HCT116 (cell line): ENCODE measurements at regions not wholly inside any gene's neighbourhood (a gene's known extent, or its start where the extent isn't known, plus 50 kb on each side); places are given as distances from the start of the nearest gene placed in this dataset.

Source experiments
- ATAC-seq: fragments of 200-7000 bp; cut with Tn5 transposase; 2 replicates; pipeline ENCODE4 v1.9.1; 2020; ENCODE audit warnings: mild to moderate bottlenecking, moderate library complexity
- BruUV-seq: library from RNA; stranded (reverse); fragments of 400-500 nt; replicated peaks from 2 replicates; lab custom pipeline; 2021; lab: Mats Ljungman, UMichigan
- CTCF ChIA-PET: fragments of 300-600 bp; sonication (Branson Sonifier 250); formaldehyde crosslinking; loops from one replicate; lab custom pipeline; 2021; ENCODE audit warnings: antibody characterized with exemption; lab: Charles Lee
- POLR2A ChIA-PET: fragments of 300-600, 350-600 bp; sonication (Branson Sonifier 250); formaldehyde crosslinking; loops from one replicate; lab custom pipeline; 2021; ENCODE audit warnings: antibody characterized with exemption; lab: Charles Lee
- RAD21 ChIA-PET, 2 experiments: fragments of 300-600 bp; sonication (Branson Sonifier 250); formaldehyde crosslinking; loops; one replicate each; lab custom pipeline; 2023; ENCODE audit warnings: low total read pairs in 2 of 2; ENCODE audit not compliant: uncharacterized antibody in 2 of 2, unreplicated experiment in 2 of 2, low non-redundant PET in 1 of 2; lab: Charles Lee
- DNase-seq: peaks from one replicate; pipeline ENCODE4 v3.0.0-alpha.2; 2010; ENCODE audit warnings: low read depth, low spot score
- H2AFZ ChIP-seq: fragments of 200-600 bp; shearing (Covaris generic), sonication (generic); 2 replicates; pipeline ENCODE4 v1.6.1; 2017; ENCODE audit warnings: low read depth, mixed run types, mixed read lengths, antibody characterized with exemption, low read length; ENCODE audit not compliant: poor library complexity, severe bottlenecking
- H3K27ac ChIP-seq: 2 replicates; pipeline ENCODE4 v1.5.1; 2012; ENCODE audit warnings: low read depth, low read length
- H3K27me3 ChIP-seq: fragments of 200-600 bp; sonication (generic); 2 replicates; pipeline ENCODE4 v1.6.1; 2016; ENCODE audit warnings: mixed run types, low read length, mixed read lengths; ENCODE audit not compliant: insufficient read depth
- H3K36me3 ChIP-seq, 2 experiments: fragments of 200-500 bp in 1 of 2; fragments of 200-600 bp in 1 of 2; sonication (Bioruptor generic) in 1 of 2; sonication (generic) in 1 of 2; 2 replicates each; pipeline versions ENCODE4 v1.5.1 to v1.6.1; 2014 to 2016; ENCODE audit warnings: low read length in 2 of 2, inconsistent platforms in 1 of 2, mixed read lengths in 1 of 2, mixed run types in 1 of 2; ENCODE audit not compliant: insufficient read depth in 2 of 2, control insufficient read depth in 1 of 2
- H3K4me1 ChIP-seq, 2 experiments: fragments of 200-600 bp in 1 of 2; sonication (generic) in 1 of 2; 2 replicates each; pipeline versions ENCODE4 v1.5.1 to v1.6.1; 2012 to 2017; ENCODE audit warnings: low read length in 2 of 2, inconsistent platforms in 1 of 2, mild to moderate bottlenecking in 1 of 2, mixed read lengths in 1 of 2, mixed run types in 1 of 2, moderate library complexity in 1 of 2; ENCODE audit not compliant: insufficient read depth in 2 of 2, control insufficient read depth in 1 of 2
- H3K4me2 ChIP-seq: fragments of 200-600 bp; sonication (generic); 2 replicates; pipeline ENCODE4 v1.6.1; 2017; ENCODE audit warnings: mixed run types, low read length, mixed read lengths
- H3K4me3 ChIP-seq, 2 experiments: fragments of 200-600 bp in 1 of 2; sonication (generic) in 1 of 2; replicated peaks in 1 of 2; 2 replicates each; pipeline ENCODE4 v1.5.1; 2011 to 2016; ENCODE audit warnings: low read length in 2 of 2, control low read depth in 1 of 2, low read depth in 1 of 2, mild to moderate bottlenecking in 1 of 2, mixed read lengths in 1 of 2, mixed run types in 1 of 2
- H3K79me2 ChIP-seq: fragments of 200-600 bp; sonication (generic); 2 replicates; pipeline ENCODE4 v1.6.1; 2017; ENCODE audit warnings: mild to moderate bottlenecking, mixed run types, low read length, moderate library complexity, mixed read lengths; ENCODE audit not compliant: insufficient read depth
- H3K9ac ChIP-seq: fragments of 200-600 bp; sonication (generic); 2 replicates; pipeline ENCODE4 v1.6.1; 2016; ENCODE audit warnings: low read length, mixed read lengths
- H3K9me2 ChIP-seq: fragments of 200-600 bp; sonication (generic), shearing (Covaris generic); 2 replicates; pipeline ENCODE4 v1.6.1; 2017; ENCODE audit warnings: mixed run types, mild to moderate bottlenecking, moderate library complexity; ENCODE audit not compliant: insufficient read depth
- H3K9me3 ChIP-seq, 2 experiments: fragments of 200-500 bp in 1 of 2; fragments of 200-600 bp in 1 of 2; sonication (Bioruptor generic) in 1 of 2; sonication (generic) in 1 of 2; 2 replicates each; pipeline ENCODE4 v1.6.1; 2014 to 2017; ENCODE audit warnings: low read length in 2 of 2, mixed read lengths in 2 of 2, inconsistent platforms in 1 of 2, low read depth in 1 of 2, mild to moderate bottlenecking in 1 of 2, mixed run types in 1 of 2, moderate library complexity in 1 of 2; ENCODE audit not compliant: control insufficient read depth in 1 of 2, insufficient read depth in 1 of 2
- H4K20me1 ChIP-seq: fragments of 200-600 bp; sonication (generic), shearing (Covaris generic); 2 replicates; pipeline ENCODE4 v1.6.1; 2017; ENCODE audit warnings: mixed run types, mild to moderate bottlenecking, moderate library complexity; ENCODE audit not compliant: insufficient read depth
- ATF3 ChIP-seq: IDR thresholded peaks from 2 replicates; pipeline ENCODE4 v1.6.1; 2012
- CBX3 ChIP-seq: IDR thresholded peaks from 2 replicates; pipeline ENCODE4 v1.6.1; 2012; ENCODE audit warnings: low read depth
- CEBPB ChIP-seq: IDR thresholded peaks from 2 replicates; pipeline ENCODE4 v1.6.1; 2012; ENCODE audit warnings: low read depth
- EGR1 ChIP-seq: IDR thresholded peaks from 2 replicates; pipeline ENCODE4 v1.6.1; 2012; ENCODE audit warnings: low read depth
- ELF1 ChIP-seq: IDR thresholded peaks from 2 replicates; pipeline ENCODE4 v1.6.1; 2012; ENCODE audit warnings: low read depth, borderline replicate concordance
- EZH2 ChIP-seq: fragments of 200-600 bp; sonication (generic); IDR thresholded peaks from 2 replicates; pipeline ENCODE4 v1.6.1; 2017; ENCODE audit warnings: antibody characterized with exemption, mixed run types
- EZH2phosphoT487 ChIP-seq: fragments of 200-600 bp; IDR thresholded peaks from 2 replicates; pipeline ENCODE4 v1.6.1; 2018; ENCODE audit warnings: antibody characterized with exemption, borderline replicate concordance
- FOSL1 ChIP-seq: IDR thresholded peaks from 2 replicates; pipeline ENCODE4 v1.6.1; 2012; ENCODE audit warnings: low read depth
- JUND ChIP-seq: IDR thresholded peaks from 2 replicates; pipeline ENCODE4 v1.6.1; 2012
- POLR2A ChIP-seq: IDR thresholded peaks from 2 replicates; pipeline ENCODE4 v1.7.0; 2011; ENCODE audit warnings: borderline replicate concordance; ENCODE audit not compliant: insufficient read depth, insufficient read length; ENCODE audit errors: extremely low read depth
- POLR2AphosphoS5 ChIP-seq: IDR thresholded peaks from 2 replicates; pipeline ENCODE4 v1.6.1; 2011; ENCODE audit warnings: mild to moderate bottlenecking, low read depth, low read length, moderate library complexity
- RAD21 ChIP-seq: IDR thresholded peaks from 2 replicates; pipeline ENCODE4 v1.6.1; 2012; ENCODE audit warnings: low read depth, mild to moderate bottlenecking
- REST ChIP-seq: IDR thresholded peaks from 2 replicates; pipeline ENCODE4 v1.6.1; 2012; ENCODE audit warnings: low read depth
- SP1 ChIP-seq: IDR thresholded peaks from 2 replicates; pipeline ENCODE4 v1.6.1; 2012; ENCODE audit warnings: low read depth
- SRF ChIP-seq: IDR thresholded peaks from 2 replicates; pipeline ENCODE4 v1.6.1; 2012; ENCODE audit warnings: low read depth
- TCF7L2 ChIP-seq: IDR thresholded peaks from 2 replicates; pipeline ENCODE4 v1.7.0; 2011; ENCODE audit warnings: borderline replicate concordance, inconsistent platforms; ENCODE audit not compliant: insufficient read depth, insufficient read length; ENCODE audit errors: extremely low read depth
- YY1 ChIP-seq: IDR thresholded peaks from 2 replicates; pipeline ENCODE4 v1.6.1; 2011; ENCODE audit warnings: low read length, low read depth, moderate library complexity, mild to moderate bottlenecking; ENCODE audit not compliant: insufficient replicate concordance; ENCODE audit errors: extremely low read depth
- ZBTB33 ChIP-seq: IDR thresholded peaks from 2 replicates; pipeline ENCODE4 v1.6.1; 2011; ENCODE audit warnings: mild to moderate bottlenecking, low read length, moderate library complexity; ENCODE audit not compliant: insufficient replicate concordance; ENCODE audit errors: extremely low read depth
- ZFX ChIP-seq: fragments of 450-650 bp; IDR thresholded peaks from 2 replicates; pipeline ENCODE4 v1.6.1; 2017
- ZNF274 ChIP-seq: fragments of 200-500 bp; sonication (Bioruptor generic); IDR thresholded peaks from 2 replicates; pipeline ENCODE4 v1.6.1; 2014; ENCODE audit warnings: mild to moderate bottlenecking, low read depth, low read length, inconsistent platforms
- intact Hi-C: fragments of 100-400 bp; cut with micrococcal nuclease; formaldehyde crosslinking; loops from 2 replicates; pipeline ENCODE4 v1.10.0; 2022

GRCh38 chr20:39538317-39538716 is 576.2 kb downstream of the DHX35 start:
- no TSS peak for BruUV-seq
- no peak overlapping the region for H3K4me2 ChIP-seq
- ChIA-PET RAD21 (no interaction called here), CTCF (no interaction called here), POLR2A (no interaction called here)
- no peaks in the 10 kb centered on the region for H3K79me2 ChIP-seq
- ATAC-seq (no peak), DNase-seq (no peak)
- no peaks in the 10 kb centered on the region for H3K27me3 ChIP-seq
- no peak overlapping the region for H3K9ac ChIP-seq
- H3K27ac ChIP-seq: no peak overlapping the region
- intact Hi-C loops: no loop called here
- H3K36me3 ChIP-seq: no peaks in the 10 kb centered on the region
- no peak overlapping the region for H2AFZ ChIP-seq
- no peaks in the 10 kb centered on the region for H3K4me1 ChIP-seq
- no peaks in the 10 kb centered on the region for H3K9me2 ChIP-seq
- no peak for TF ChIP-seq RAD21
- no peak for TF ChIP-seq YY1
- no peak for TF ChIP-seq CEBPB
- TF ChIP-seq EZH2phosphoT487: no peak
- TF ChIP-seq ZNF274: no peak
- TF ChIP-seq JUND: no peak
- no peak for TF ChIP-seq FOSL1
- TF ChIP-seq TCF7L2: no peak
- no peak for TF ChIP-seq ELF1
- no peak for TF ChIP-seq ZFX
- no peak for TF ChIP-seq EGR1
- no peak for TF ChIP-seq REST
- TF ChIP-seq SRF: no peak
- TF ChIP-seq EZH2: no peak
- no peak for TF ChIP-seq CBX3
- no peak for TF ChIP-seq ATF3
- no peak for TF ChIP-seq POLR2A
- no peak for TF ChIP-seq SP1
- no peak for TF ChIP-seq POLR2AphosphoS5
- TF ChIP-seq ZBTB33: no peak
- H3K4me3 ChIP-seq: no peak overlapping the region
- H3K9me3 ChIP-seq: peaks cover 0 to 12% of the 10 kb centered on the region in 2 experiments; a peak in 1 of 4 replicates
- no peaks in the 10 kb centered on the region for H4K20me1 ChIP-seq
